ENCODE measurements at regions not wholly inside any gene's neighbourhood (a gene's known extent, or its start where the extent isn't known, plus 50 kb on each side); places are given as distances from the start of the nearest gene placed in this dataset.

GRCh38 chr22:48173061-48173772 lies 1410.8 kb downstream of the TBC1D22A start:
- Histone ChIP-seq H2AK9ac (replicated peaks; ENCODE audit: low read depth, low read length, poor library complexity) (no peak overlapping the region), H3K56ac (ENCODE audit: extremely low read depth, insufficient read depth, low read length) (no peak overlapping the region), H3K9me1 (ENCODE audit: insufficient read depth, low read length) (no peaks in the 10 kb centered on the region), H2BK15ac (ENCODE audit: low read depth, low read length) (no peak overlapping the region), H3K9ac (ENCODE audit: low read depth, low read length) (no peak overlapping the region), H3K23ac (ENCODE audit: low read depth, low read length) (no peak overlapping the region), H4K8ac (ENCODE audit: low read depth in 2 of 2, low read length in 2 of 2) (no peak overlapping the region), H3K4me1 (ENCODE audit: control insufficient read depth, insufficient read depth, low read length) (no peaks in the 10 kb centered on the region), H3K4me3 (ENCODE audit: insufficient read depth, low read depth, low read length) (no peak overlapping the region), H3K79me1 (ENCODE audit: low read depth in 1 of 2, low read length in 2 of 2) (no peaks in the 10 kb centered on the region), H2AK5ac (ENCODE audit: low read depth, low read length) (no peak overlapping the region), H4K5ac (ENCODE audit: low read depth, low read length) (no peak overlapping the region), H2AFZ (replicated peaks; ENCODE audit: low read length, poor library complexity) (no peak overlapping the region), H3K27ac (ENCODE audit: insufficient read depth, low read length) (no peak overlapping the region), H2BK120ac (ENCODE audit: low read depth, low read length) (no peak overlapping the region), H2BK5ac (ENCODE audit: low read depth, low read length, poor library complexity, severe bottlenecking) (no peak overlapping the region), H3K36me3 (ENCODE audit: control insufficient read depth, insufficient read depth, low read length) (no peaks in the 10 kb centered on the region), H3K18ac (ENCODE audit: low read depth, low read length) (no peak overlapping the region), H3K4me2 (ENCODE audit: low read depth, low read length) (no peak overlapping the region), H4K91ac (ENCODE audit: insufficient read depth, low read depth, low read length) (no peak overlapping the region), H3K14ac (replicated peaks; ENCODE audit: low read depth, low read length) (no peak overlapping the region), H3K4ac (ENCODE audit: low read depth, low read length) (no peak overlapping the region), H3K27me3 (ENCODE audit: control insufficient read depth, insufficient read depth, low read length) (no peaks in the 10 kb centered on the region), H2BK20ac (ENCODE audit: low read depth, low read length) (no peak overlapping the region), H3K9me3 (ENCODE audit: control insufficient read depth, insufficient read depth, low read length) (peaks cover 49% of the 10 kb centered on the region), H4K20me1 (ENCODE audit: insufficient read depth, low read length) (no peaks in the 10 kb centered on the region)
- whole genome bisulfite sequencing, 2 experiments (ENCODE audit: extremely low coverage in 2 of 2, insufficient read length in 1 of 2): 48% methylated on average over 3 of the region's 19 CpGs; no CpG with 5 or more reads in 1 of the 2 experiments
- BruUV-seq (replicated peaks): no TSS peak
- dilution Hi-C loops (cut with HindIII; ENCODE audit: low sequenced_read_pairs, unreplicated experiment) (no loop called here), in situ Hi-C loops (cut with MboI; ENCODE audit: low sequenced_read_pairs) (no loop called here), intact Hi-C loops (cut with micrococcal nuclease) (no loop called here)
- ChIA-PET POLR2A (ENCODE audit: unreplicated experiment) (no interaction called here), CTCF (no interaction called here)
- no peak for TF ChIP-seq NFE2L2 (IDR thresholded peaks at IDR 0.05; ENCODE audit: low read depth, low read length)
- TF ChIP-seq RFX5 (IDR thresholded peaks at IDR 0.05; ENCODE audit: low read depth, low read length): no peak
- TF ChIP-seq ELK1 (IDR thresholded peaks at IDR 0.05; ENCODE audit: borderline replicate concordance, low read depth, low read length): no peak
- no peak for TF ChIP-seq CHD1 (IDR thresholded peaks at IDR 0.05; ENCODE audit: low read depth, low read length)
- TF ChIP-seq BHLHE40 (IDR thresholded peaks at IDR 0.05; ENCODE audit: low read depth, low read length): no peak
- no peak for TF ChIP-seq SMC3 (IDR thresholded peaks at IDR 0.05; ENCODE audit: low read depth, low read length)
- TF ChIP-seq MAZ (IDR thresholded peaks at IDR 0.05; ENCODE audit: borderline replicate concordance, low read depth, low read length): no peak
- TF ChIP-seq MXI1 (IDR thresholded peaks at IDR 0.05; ENCODE audit: borderline replicate concordance, low read depth, low read length): no peak
- no peak for TF ChIP-seq POLR2A (IDR thresholded peaks at IDR 0.05; ENCODE audit: low read depth, low read length)
- no peak for TF ChIP-seq RAD21 (IDR thresholded peaks at IDR 0.05; ENCODE audit: low read length)
- no peak for TF ChIP-seq CEBPB (IDR thresholded peaks at IDR 0.05; ENCODE audit: low read depth, low read length)
- TF ChIP-seq USF2 (IDR thresholded peaks at IDR 0.05; ENCODE audit: low read depth, low read length): no peak
- no peak for TF ChIP-seq CTCF (conservative IDR thresholded peaks at IDR 0.05; ENCODE audit: low read depth, low read length)
- TF ChIP-seq FOS (IDR thresholded peaks at IDR 0.05; ENCODE audit: low read depth, low read length): no peak
- TF ChIP-seq MAFK (IDR thresholded peaks at IDR 0.05; ENCODE audit: low read depth, low read length): no peak
- DNase-seq: no peak
- no peak for ATAC-seq (ENCODE audit: low read depth)

Measured in IMR-90 (cell line).